ENCODE measurements at regions not wholly inside any gene's neighbourhood (a gene's known extent, or its start where the extent isn't known, plus 50 kb on each side); places are given as distances from the start of the nearest gene placed in this dataset.

- Histone ChIP-seq H3K4me3 (no peak overlapping the region), H3K9me3 (replicated peaks; ENCODE audit: control insufficient read depth, insufficient read depth, low read length) (no peaks in the 10 kb centered on the region), H3K27me3 (replicated peaks in 1 of 2; ENCODE audit: control insufficient read depth in 2 of 2, insufficient read depth in 2 of 2, low read length in 1 of 2) (no peaks in the 10 kb centered on the region), H3K79me2 (ENCODE audit: control insufficient read depth, insufficient read depth, low read length) (no peaks in the 10 kb centered on the region), H2AFZ (ENCODE audit: control insufficient read depth, low read depth, low read length) (no peak overlapping the region), H3K4me1 (ENCODE audit: control insufficient read depth, insufficient read depth, low read length) (no peaks in the 10 kb centered on the region), H3K9ac (ENCODE audit: control insufficient read depth, insufficient read depth, low read length) (no peak overlapping the region), H3K27ac (ENCODE audit: control insufficient read depth, insufficient read depth) (no peak overlapping the region), H3K36me3 (ENCODE audit: control insufficient read depth in 2 of 2, insufficient read depth in 2 of 2, low read length in 1 of 2) (no peaks in the 10 kb centered on the region), H4K20me1 (ENCODE audit: control insufficient read depth, insufficient read depth) (no peaks in the 10 kb centered on the region), H3K4me2 (ENCODE audit: control insufficient read depth, insufficient read depth) (no peak overlapping the region)
- ChIA-PET RAD21 (ENCODE audit: unreplicated experiment) (interaction anchor here (0.6 kb wide), 1 partner anchor 302 kb away, joined by 4 read pairs; no protein-coding TSS in a partner anchor), CTCF (no interaction called here), POLR2A (no interaction called here), SMC1A (ENCODE audit: uncharacterized antibody, unreplicated experiment) (no interaction called here)
- no peak for TF ChIP-seq CBX3 (IDR thresholded peaks at IDR 0.05; ENCODE audit: borderline replicate concordance, low read depth)
- in situ Hi-C loops (cut with MboI) (no loop called here), intact Hi-C loops (cut with micrococcal nuclease; ENCODE audit: unreplicated experiment) (no loop called here)
- ATAC-seq: no peak
- 5% methylated on average over 1 of the region's 1 CpG for WGBS (ENCODE audit: insufficient coverage, insufficient replicate concordance, low lambda C conversion rate, missing lambda C conversion rate)
- no TSS peak for BruUV-seq (replicated peaks)
- no peak for DNase-seq (ENCODE audit: low read depth, low spot score)
- FAIRE-seq: no peak
These were observed 280.3 kb downstream of the PDHA2 start for GRCh38 chr4:96120206-96120605.

DNA sequence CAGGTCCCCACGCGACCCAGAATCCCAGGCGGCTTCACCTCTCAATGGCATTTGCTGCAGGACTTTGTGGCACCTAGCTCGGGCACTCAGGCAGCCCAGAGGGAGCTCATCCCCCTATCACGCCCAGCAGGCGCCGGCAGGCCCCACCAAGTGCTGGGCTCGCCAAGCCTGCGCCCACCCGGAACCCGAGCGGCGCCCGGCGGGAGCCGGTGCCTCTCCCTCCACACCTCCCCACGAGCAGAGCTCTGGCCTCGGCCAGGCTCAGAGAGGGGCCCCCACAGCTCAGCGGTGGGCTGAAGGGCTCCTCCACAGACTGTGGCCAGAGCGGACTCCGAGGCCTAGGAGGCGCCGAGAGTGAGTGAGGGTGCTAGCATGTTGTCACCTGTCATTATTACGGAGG lies 286.3 kb downstream of the PDHA2 start:
- ChIA-PET RAD21 (ENCODE audit: unreplicated experiment) (no interaction called here), POLR2A (no interaction called here)
- intact Hi-C loops (cut with micrococcal nuclease; ENCODE audit: unreplicated experiment): no loop called here
- TF ChIP-seq ATF7 (IDR thresholded peaks at IDR 0.05; ENCODE audit: low read depth) (no peak), SPI1 (IDR thresholded peaks at IDR 0.05; ENCODE audit: borderline replicate concordance, insufficient read depth, low read depth, low read length) (no peak), PML (IDR thresholded peaks at IDR 0.05; ENCODE audit: low read length) (no peak), POLR2AphosphoS2 (IDR thresholded peaks at IDR 0.05; ENCODE audit: low read depth, low read length) (no peak), ZBTB40 (IDR thresholded peaks at IDR 0.05; ENCODE audit: borderline replicate concordance) (no peak), MYB (IDR thresholded peaks at IDR 0.05; ENCODE audit: borderline replicate concordance, low read depth, low read length) (no peak)
- TF ChIP-seq, protein P1, sequence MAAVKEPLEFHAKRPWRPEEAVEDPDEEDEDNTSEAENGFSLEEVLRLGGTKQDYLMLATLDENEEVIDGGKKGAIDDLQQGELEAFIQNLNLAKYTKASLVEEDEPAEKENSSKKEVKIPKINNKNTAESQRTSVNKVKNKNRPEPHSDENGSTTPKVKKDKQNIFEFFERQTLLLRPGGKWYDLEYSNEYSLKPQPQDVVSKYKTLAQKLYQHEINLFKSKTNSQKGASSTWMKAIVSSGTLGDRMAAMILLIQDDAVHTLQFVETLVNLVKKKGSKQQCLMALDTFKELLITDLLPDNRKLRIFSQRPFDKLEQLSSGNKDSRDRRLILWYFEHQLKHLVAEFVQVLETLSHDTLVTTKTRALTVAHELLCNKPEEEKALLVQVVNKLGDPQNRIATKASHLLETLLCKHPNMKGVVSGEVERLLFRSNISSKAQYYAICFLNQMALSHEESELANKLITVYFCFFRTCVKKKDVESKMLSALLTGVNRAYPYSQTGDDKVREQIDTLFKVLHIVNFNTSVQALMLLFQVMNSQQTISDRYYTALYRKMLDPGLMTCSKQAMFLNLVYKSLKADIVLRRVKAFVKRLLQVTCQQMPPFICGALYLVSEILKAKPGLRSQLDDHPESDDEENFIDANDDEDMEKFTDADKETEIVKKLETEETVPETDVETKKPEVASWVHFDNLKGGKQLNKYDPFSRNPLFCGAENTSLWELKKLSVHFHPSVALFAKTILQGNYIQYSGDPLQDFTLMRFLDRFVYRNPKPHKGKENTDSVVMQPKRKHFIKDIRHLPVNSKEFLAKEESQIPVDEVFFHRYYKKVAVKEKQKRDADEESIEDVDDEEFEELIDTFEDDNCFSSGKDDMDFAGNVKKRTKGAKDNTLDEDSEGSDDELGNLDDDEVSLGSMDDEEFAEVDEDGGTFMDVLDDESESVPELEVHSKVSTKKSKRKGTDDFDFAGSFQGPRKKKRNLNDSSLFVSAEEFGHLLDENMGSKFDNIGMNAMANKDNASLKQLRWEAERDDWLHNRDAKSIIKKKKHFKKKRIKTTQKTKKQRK (IDR thresholded peaks at IDR 0.05; ENCODE audit: low read depth, low read length): no peak

More for the DNA sequence above, 286.3 kb downstream of the PDHA2 start:
- H3K9ac ChIP-seq (ENCODE audit: control insufficient read depth, insufficient read depth, low read length): no peak overlapping the region
- CTCF ChIA-PET: no interaction called here
- BruUV-seq (replicated peaks): no TSS peak
- no peak overlapping the region for H3K27ac ChIP-seq (ENCODE audit: control insufficient read depth, insufficient read depth)
- no peaks in the 10 kb centered on the region for H3K79me2 ChIP-seq (ENCODE audit: control insufficient read depth, insufficient read depth, low read length)
- no peaks in the 10 kb centered on the region for H3K36me3 ChIP-seq (ENCODE audit: control insufficient read depth in 2 of 2, insufficient read depth in 2 of 2, low read length in 1 of 2)
- no peak overlapping the region for H3K4me3 ChIP-seq
- no peaks in the 10 kb centered on the region for H3K27me3 ChIP-seq (replicated peaks in 1 of 2; ENCODE audit: control insufficient read depth in 2 of 2, insufficient read depth in 2 of 2, low read length in 1 of 2)
- no peak overlapping the region for H2AFZ ChIP-seq (ENCODE audit: control insufficient read depth, low read depth, low read length)
- SMC1A ChIA-PET (ENCODE audit: uncharacterized antibody, unreplicated experiment): no interaction called here
- no peak for DNase-seq (ENCODE audit: low read depth, low spot score)
- in situ Hi-C loops (cut with MboI): no loop called here
- 55% methylated on average over 14 of the region's 24 CpGs for WGBS (ENCODE audit: insufficient coverage, insufficient replicate concordance, low lambda C conversion rate, missing lambda C conversion rate)
- ATAC-seq: no peak
- no peak for FAIRE-seq
- no peaks in the 10 kb centered on the region for H4K20me1 ChIP-seq (ENCODE audit: control insufficient read depth, insufficient read depth)
- no peak overlapping the region for H3K4me2 ChIP-seq (ENCODE audit: control insufficient read depth, insufficient read depth)
- H3K9me3 ChIP-seq (replicated peaks; ENCODE audit: control insufficient read depth, insufficient read depth, low read length): no peaks in the 10 kb centered on the region
- no peaks in the 10 kb centered on the region for H3K4me1 ChIP-seq (ENCODE audit: control insufficient read depth, insufficient read depth, low read length)

All from GM12878 (cell line).